ENCODE measurements at regions not wholly inside any gene's neighbourhood (a gene's known extent, or its start where the extent isn't known, plus 50 kb on each side); places are given as distances from the start of the nearest gene placed in this dataset.

- TF ChIP-seq, protein P1, sequence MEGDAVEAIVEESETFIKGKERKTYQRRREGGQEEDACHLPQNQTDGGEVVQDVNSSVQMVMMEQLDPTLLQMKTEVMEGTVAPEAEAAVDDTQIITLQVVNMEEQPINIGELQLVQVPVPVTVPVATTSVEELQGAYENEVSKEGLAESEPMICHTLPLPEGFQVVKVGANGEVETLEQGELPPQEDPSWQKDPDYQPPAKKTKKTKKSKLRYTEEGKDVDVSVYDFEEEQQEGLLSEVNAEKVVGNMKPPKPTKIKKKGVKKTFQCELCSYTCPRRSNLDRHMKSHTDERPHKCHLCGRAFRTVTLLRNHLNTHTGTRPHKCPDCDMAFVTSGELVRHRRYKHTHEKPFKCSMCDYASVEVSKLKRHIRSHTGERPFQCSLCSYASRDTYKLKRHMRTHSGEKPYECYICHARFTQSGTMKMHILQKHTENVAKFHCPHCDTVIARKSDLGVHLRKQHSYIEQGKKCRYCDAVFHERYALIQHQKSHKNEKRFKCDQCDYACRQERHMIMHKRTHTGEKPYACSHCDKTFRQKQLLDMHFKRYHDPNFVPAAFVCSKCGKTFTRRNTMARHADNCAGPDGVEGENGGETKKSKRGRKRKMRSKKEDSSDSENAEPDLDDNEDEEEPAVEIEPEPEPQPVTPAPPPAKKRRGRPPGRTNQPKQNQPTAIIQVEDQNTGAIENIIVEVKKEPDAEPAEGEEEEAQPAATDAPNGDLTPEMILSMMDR (IDR thresholded peaks at IDR 0.05; ENCODE audit: low read depth, low read length), result no peak
- H3K4me3 ChIP-seq (ENCODE audit: low read depth, low read length), result no peak overlapping the region
Measured at GRCh38 chr2:239506961-239507360, 106.1 kb upstream of the HDAC4 start.

- H3K4me3 ChIP-seq (ENCODE audit: low read depth, low read length), result no peak overlapping the region
- TF ChIP-seq, protein P1 (IDR thresholded peaks at IDR 0.05; ENCODE audit: low read depth, low read length), result no peak
Measured at GRCh38 chr2:239506101-239506857, 105.5 kb upstream of the HDAC4 start.

GRCh38 chr2:239504643-239505235 lies 103.9 kb upstream of the HDAC4 start:
- no peak overlapping the region for H3K4me3 ChIP-seq (ENCODE audit: low read depth, low read length)
- TF ChIP-seq, protein P1 (IDR thresholded peaks at IDR 0.05; ENCODE audit: low read depth, low read length), result no peak

DNA sequence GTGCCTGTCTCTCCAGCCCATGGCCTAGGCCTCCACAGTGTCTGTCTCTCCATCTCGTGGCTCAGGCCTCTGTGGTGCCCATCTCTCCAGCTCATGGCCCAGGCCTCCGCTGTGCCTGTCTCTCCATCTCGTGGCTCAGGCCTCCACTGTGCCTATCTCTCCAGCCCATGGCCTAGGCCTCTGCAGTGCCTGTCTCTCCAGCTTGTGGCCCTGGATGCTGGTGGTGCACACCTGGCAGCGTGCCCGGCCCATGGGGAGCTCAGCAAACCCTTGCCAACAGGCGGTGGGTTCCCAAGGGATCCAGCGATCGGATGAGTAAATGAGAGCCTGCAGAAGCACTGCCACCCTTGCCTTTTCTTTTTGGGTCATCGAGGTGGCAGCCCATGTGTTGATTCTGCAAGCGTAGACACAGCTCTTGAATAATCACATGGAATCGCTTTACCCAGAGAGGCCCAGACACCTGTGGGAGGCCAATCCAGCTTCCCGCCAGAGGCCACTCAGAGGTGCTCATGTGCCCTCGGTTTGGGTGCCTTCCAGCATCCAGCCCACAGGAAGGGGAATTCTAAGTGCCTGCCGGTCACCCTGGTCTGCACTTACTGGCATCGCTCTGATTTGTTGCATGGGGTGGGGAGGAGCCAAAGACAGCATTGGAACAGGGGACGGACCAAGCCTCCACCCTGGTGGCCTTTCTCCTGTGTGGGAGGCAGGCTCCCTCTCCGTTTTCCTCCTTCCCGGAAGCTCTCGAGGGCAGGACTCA lies 101.8 kb upstream of the HDAC4 start:
- TF ChIP-seq, protein P1 (IDR thresholded peaks at IDR 0.05; ENCODE audit: low read depth, low read length), result no peak
- no peak overlapping the region for H3K4me3 ChIP-seq (ENCODE audit: low read depth, low read length)

DNA sequence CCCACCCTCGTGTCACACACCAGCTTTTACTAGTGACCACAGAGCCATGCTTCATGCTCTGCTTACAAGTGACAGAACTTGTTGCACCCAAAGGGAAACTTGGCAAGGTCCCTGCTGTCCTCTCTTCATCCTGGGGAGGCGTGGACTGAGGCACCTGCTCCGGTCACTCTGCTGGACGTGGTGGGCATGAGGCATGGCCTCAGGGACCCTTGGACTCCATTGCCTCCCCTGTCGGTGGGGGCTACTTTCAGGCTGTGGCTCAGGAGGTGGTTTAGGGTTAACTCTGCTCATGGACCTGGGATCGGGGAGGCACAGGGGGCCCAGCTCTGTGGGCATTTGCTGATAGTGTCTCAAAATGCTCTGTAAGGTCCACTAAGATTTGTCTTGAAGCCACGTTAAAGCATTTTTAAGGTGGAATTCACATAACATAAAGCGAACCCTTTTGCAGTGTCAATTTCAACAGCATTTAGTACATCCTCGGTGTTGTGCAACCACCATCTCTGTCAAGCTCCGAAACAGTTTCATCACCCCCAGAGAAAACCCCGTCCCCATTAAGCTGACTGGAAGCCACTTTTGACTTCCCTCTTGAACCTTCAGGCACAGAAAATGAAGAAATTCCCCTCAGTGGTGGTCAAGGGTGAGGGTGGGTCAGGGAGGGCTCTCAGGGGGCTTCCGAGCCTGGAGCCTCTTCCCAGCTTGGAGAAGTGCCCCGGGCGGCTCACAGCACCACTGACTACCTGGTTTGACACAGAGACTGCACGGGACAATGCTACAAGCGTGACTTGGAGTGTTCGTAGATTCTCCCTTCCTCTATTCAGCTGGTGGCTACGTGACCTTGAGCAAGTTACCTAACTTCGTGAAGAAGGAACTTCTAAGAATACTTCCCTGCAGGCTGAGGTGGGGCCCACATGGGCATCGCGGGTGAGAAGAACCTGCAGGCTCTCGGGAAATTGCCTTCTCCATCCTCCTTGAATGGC lies 100.0 kb upstream of the HDAC4 start:
- TF ChIP-seq, protein P1 (IDR thresholded peaks at IDR 0.05; ENCODE audit: low read depth, low read length), result no peak

GRCh38 chr2:239499726-239500573 lies 99.1 kb upstream of the HDAC4 start:
- TF ChIP-seq, protein P1 (IDR thresholded peaks at IDR 0.05; ENCODE audit: low read depth, low read length), result no peak
- no peak overlapping the region for H3K4me3 ChIP-seq (ENCODE audit: low read depth, low read length)

More for the DNA sequence above, 100.0 kb upstream of the HDAC4 start:
- H3K4me3 ChIP-seq (ENCODE audit: low read depth, low read length), result no peak overlapping the region

All from WI38 (cell line).